A673 (cell line): ENCODE measurements at regions not wholly inside any gene's neighbourhood (a gene's known extent, or its start where the extent isn't known, plus 50 kb on each side); places are given as distances from the start of the nearest gene placed in this dataset.

Source experiments
- BruUV-seq: library from RNA; stranded (reverse); fragments of 400-500 nt; replicated peaks from 2 replicates; lab custom pipeline; 2021; lab: Mats Ljungman, UMichigan
- CTCF ChIA-PET: fragments of 300-600 bp; sonication (Branson Sonifier 250); formaldehyde crosslinking; loops from one replicate; lab custom pipeline; 2022; ENCODE audit warnings: antibody characterized with exemption; lab: Charles Lee
- POLR2A ChIA-PET: fragments of 300-600 bp; sonication (Branson Sonifier 250); formaldehyde crosslinking; loops from one replicate; lab custom pipeline; 2022; ENCODE audit warnings: antibody characterized with exemption; ENCODE audit not compliant: low non-redundant PET; lab: Charles Lee
- DNase-seq: peaks from one replicate; pipeline ENCODE4 v3.0.0-alpha.2; 2015; ENCODE audit warnings: low spot score
- H3K27ac ChIP-seq: fragments of 200-600 bp; sonication (generic); 2 replicates; pipeline ENCODE4 v1.5.1; 2016; ENCODE audit warnings: mixed run types, low read depth, mild to moderate bottlenecking, mixed read lengths, antibody characterized with exemption, low read length; ENCODE audit not compliant: poor library complexity, severe bottlenecking
- H3K27me3 ChIP-seq: fragments of 200-600 bp; sonication (generic); replicated peaks from 2 replicates; pipeline ENCODE4 v1.6.1; 2017; ENCODE audit warnings: mixed run types, low read depth, mild to moderate bottlenecking, mixed read lengths, antibody characterized with exemption, low read length; ENCODE audit not compliant: insufficient read depth, poor library complexity
- H3K36me3 ChIP-seq: fragments of 200-600 bp; sonication (generic); 2 replicates; pipeline ENCODE4 v1.6.1; 2016; ENCODE audit warnings: mixed run types, mild to moderate bottlenecking, mixed read lengths, antibody characterized with exemption, low read length; ENCODE audit not compliant: insufficient read depth, poor library complexity, severe bottlenecking
- H3K4me1 ChIP-seq: fragments of 200-600 bp; sonication (generic); 2 replicates; pipeline ENCODE4 v1.6.1; 2017; ENCODE audit warnings: mixed run types, mild to moderate bottlenecking, mixed read lengths, antibody characterized with exemption, low read length; ENCODE audit not compliant: insufficient read depth, poor library complexity, severe bottlenecking
- H3K4me3 ChIP-seq: fragments of 200-600 bp; sonication (generic); 2 replicates; pipeline ENCODE4 v1.5.1; 2016; ENCODE audit warnings: low read depth, mixed run types, mild to moderate bottlenecking, mixed read lengths, low read length; ENCODE audit not compliant: poor library complexity, severe bottlenecking
- H3K9me3 ChIP-seq: fragments of 200-600 bp; sonication (generic); 2 replicates; pipeline ENCODE4 v1.6.1; 2016; ENCODE audit warnings: mixed run types, low read depth, mild to moderate bottlenecking, mixed read lengths, antibody characterized with exemption, low read length; ENCODE audit not compliant: poor library complexity, severe bottlenecking
- EZH2 ChIP-seq: fragments of 200-600 bp; sonication (generic); IDR thresholded peaks from 2 replicates; pipeline ENCODE4 v1.6.1; 2017; ENCODE audit warnings: borderline replicate concordance, low read depth, mild to moderate bottlenecking, mixed read lengths, antibody characterized with exemption, low read length; ENCODE audit not compliant: poor library complexity, severe bottlenecking
- intact Hi-C: fragments of 100-400 bp; cut with micrococcal nuclease; formaldehyde crosslinking; loops from one replicate; pipeline ENCODE4 v1.10.0; 2022; ENCODE audit not compliant: unreplicated experiment
- TF ChIP-seq, protein P1 (sequence below): fragments of 300-800, 200-600 bp; sonication (generic); conservative IDR thresholded peaks from 2 replicates; pipeline ENCODE4 v1.5.1; 2017; ENCODE audit warnings: low read depth, mild to moderate bottlenecking, antibody characterized with exemption, low read length, moderate library complexity, mixed read lengths

DNA sequence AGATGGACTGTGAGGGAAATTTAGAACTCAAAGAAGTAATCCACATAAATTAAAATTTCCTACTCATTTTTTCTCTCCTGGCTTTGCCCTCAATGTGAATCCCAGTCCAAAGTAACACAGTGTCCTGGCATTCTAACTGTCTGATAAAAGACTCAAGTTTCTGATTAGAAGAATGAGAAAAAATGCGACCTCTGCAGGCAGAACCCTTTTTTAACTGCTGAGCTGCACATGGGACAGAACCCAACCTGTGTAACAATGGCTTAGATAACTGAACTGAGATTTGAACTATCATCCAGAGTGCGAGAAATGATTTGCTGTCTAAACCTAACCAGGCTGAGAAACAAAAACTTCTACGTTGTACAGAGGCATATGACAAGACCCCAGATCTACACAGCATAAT, 385.6 kb upstream of the LRRC4C start:
- no peak overlapping the region for H3K27ac ChIP-seq
- H3K4me3 ChIP-seq, result no peak overlapping the region
- no peaks in the 10 kb centered on the region for H3K27me3 ChIP-seq
- no peaks in the 10 kb centered on the region for H3K4me1 ChIP-seq
- ChIA-PET CTCF (no interaction called here), POLR2A (no interaction called here)
- no TSS peak for BruUV-seq
- H3K36me3 ChIP-seq, result no peaks in the 10 kb centered on the region
- TF ChIP-seq, protein P1, sequence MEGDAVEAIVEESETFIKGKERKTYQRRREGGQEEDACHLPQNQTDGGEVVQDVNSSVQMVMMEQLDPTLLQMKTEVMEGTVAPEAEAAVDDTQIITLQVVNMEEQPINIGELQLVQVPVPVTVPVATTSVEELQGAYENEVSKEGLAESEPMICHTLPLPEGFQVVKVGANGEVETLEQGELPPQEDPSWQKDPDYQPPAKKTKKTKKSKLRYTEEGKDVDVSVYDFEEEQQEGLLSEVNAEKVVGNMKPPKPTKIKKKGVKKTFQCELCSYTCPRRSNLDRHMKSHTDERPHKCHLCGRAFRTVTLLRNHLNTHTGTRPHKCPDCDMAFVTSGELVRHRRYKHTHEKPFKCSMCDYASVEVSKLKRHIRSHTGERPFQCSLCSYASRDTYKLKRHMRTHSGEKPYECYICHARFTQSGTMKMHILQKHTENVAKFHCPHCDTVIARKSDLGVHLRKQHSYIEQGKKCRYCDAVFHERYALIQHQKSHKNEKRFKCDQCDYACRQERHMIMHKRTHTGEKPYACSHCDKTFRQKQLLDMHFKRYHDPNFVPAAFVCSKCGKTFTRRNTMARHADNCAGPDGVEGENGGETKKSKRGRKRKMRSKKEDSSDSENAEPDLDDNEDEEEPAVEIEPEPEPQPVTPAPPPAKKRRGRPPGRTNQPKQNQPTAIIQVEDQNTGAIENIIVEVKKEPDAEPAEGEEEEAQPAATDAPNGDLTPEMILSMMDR, result no peak
- no peak for TF ChIP-seq EZH2
- intact Hi-C loops, result no loop called here
- no peak for DNase-seq
- H3K9me3 ChIP-seq, result peaks cover 66% of the 10 kb centered on the region

DNA sequence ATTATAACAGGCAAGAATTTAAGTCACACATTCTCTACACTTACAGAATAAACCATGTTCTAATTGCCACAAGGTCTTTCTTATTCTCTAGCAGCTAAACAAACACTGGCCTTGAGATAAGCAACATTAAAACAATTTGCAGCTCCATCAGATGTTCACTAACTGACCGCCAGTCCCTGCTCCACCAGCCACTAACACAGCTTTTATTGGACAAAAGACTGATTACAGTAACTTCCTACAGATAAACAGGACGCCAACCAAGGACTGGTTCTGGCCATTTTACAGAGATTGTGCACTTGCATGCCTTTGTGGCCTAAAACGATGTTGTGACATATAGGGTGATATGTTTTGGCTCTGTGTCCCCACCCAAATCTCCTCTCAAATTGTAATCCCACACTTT, 388.9 kb upstream of the LRRC4C start:
- no peaks in the 10 kb centered on the region for H3K4me1 ChIP-seq
- DNase-seq, result no peak
- intact Hi-C loops, result no loop called here
- POLR2A ChIA-PET, result no interaction called here
- peaks cover 56% of the 10 kb centered on the region for H3K9me3 ChIP-seq
- H3K27me3 ChIP-seq, result no peaks in the 10 kb centered on the region
- no peaks in the 10 kb centered on the region for H3K36me3 ChIP-seq
- CTCF ChIA-PET, result no interaction called here
- H3K4me3 ChIP-seq, result no peak overlapping the region
- TF ChIP-seq EZH2, result no peak
- TF ChIP-seq, protein P1, result no peak
- H3K27ac ChIP-seq, result no peak overlapping the region
- no TSS peak for BruUV-seq

DNA sequence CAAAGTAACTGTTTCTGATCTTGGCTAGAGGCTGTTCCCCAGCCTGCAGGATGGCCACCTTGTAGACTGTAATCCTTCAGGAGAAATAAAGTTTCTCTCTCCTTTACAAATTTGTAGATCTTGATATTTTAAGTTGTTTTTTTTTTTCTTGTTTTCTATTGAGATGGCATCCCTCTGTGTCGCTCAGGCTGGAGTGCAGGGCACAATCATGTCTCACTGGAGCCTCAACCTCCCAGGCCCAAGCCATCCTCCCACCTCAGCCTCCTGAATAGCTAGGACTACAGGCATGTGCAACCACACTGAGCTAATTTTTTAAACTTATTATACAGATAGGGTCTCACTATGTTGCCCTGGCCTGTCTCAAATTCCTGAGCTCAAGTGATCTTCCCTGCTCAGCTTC, 389.8 kb upstream of the LRRC4C start:
- Histone ChIP-seq H3K27me3 (no peaks in the 10 kb centered on the region), H3K36me3 (no peaks in the 10 kb centered on the region), H3K4me1 (no peaks in the 10 kb centered on the region), H3K9me3 (peaks cover 52% of the 10 kb centered on the region), H3K4me3 (no peak overlapping the region), H3K27ac (no peak overlapping the region)
- no TSS peak for BruUV-seq
- no peak for DNase-seq
- intact Hi-C loops, result no loop called here
- TF ChIP-seq, protein P1, result no peak
- no peak for TF ChIP-seq EZH2
- ChIA-PET POLR2A (no interaction called here), CTCF (no interaction called here)
